ENCODE measurements at regions not wholly inside any gene's neighbourhood (a gene's known extent, or its start where the extent isn't known, plus 50 kb on each side); places are given as distances from the start of the nearest gene placed in this dataset.
"Not testable (repeated sequence)": the region's sequence is repeated elsewhere in the genome, so short reads cannot be mapped to it uniquely, and the experiment has no call there.

GRCh38 chr14:83689265-83689664, 1840.7 kb upstream of the FLRT2 start:
- no peak for DNase-seq

GRCh38 chr14:83697099-83697498, 1832.8 kb upstream of the FLRT2 start:
- DNase-seq, result no peak

GRCh38 chr14:83702619-83703018, 1827.3 kb upstream of the FLRT2 start:
- no peak for DNase-seq

GRCh38 chr14:83706231-83706954, 1823.6 kb upstream of the FLRT2 start:
- no peak for DNase-seq

GRCh38 chr14:83707056-83707455, 1822.9 kb upstream of the FLRT2 start:
- no peak for DNase-seq

- DNase-seq, result no peak
Observed at GRCh38 chr14:83709116-83709515, 1820.8 kb upstream of the FLRT2 start.

GRCh38 chr14:83711046-83711445, 1818.9 kb upstream of the FLRT2 start:
- no peak for DNase-seq

- DNase-seq, result no peak
Observed at GRCh38 chr14:83712418-83713129, 1817.4 kb upstream of the FLRT2 start.

GRCh38 chr14:83713732-83714131, 1816.2 kb upstream of the FLRT2 start:
- DNase-seq, result no peak

GRCh38 chr14:83714151-83714550, 1815.8 kb upstream of the FLRT2 start:
- no peak for DNase-seq

- DNase-seq, result not testable (repeated sequence)
Observed at GRCh38 chr14:83719435-83719834, 1810.5 kb upstream of the FLRT2 start.

- no peak for DNase-seq
Observed at GRCh38 chr14:83733670-83734069, 1796.3 kb upstream of the FLRT2 start.

- DNase-seq, result no peak
Observed at GRCh38 chr14:83734431-83734830, 1795.5 kb upstream of the FLRT2 start.

GRCh38 chr14:83741269-83741668, 1788.7 kb upstream of the FLRT2 start:
- DNase-seq, result no peak

GRCh38 chr14:83744224-83744623, 1785.7 kb upstream of the FLRT2 start:
- DNase-seq, result no peak

GRCh38 chr14:83744891-83745290, 1785.1 kb upstream of the FLRT2 start:
- DNase-seq, result no peak

GRCh38 chr14:83746336-83746735, 1783.6 kb upstream of the FLRT2 start:
- DNase-seq, result no peak

GRCh38 chr14:83757916-83758315, 1772.0 kb upstream of the FLRT2 start:
- DNase-seq, result no peak

GRCh38 chr14:83764656-83765599, 1765.0 kb upstream of the FLRT2 start:
- DNase-seq, result no peak

- DNase-seq, result no peak
Observed at GRCh38 chr14:83777516-83777915, 1752.4 kb upstream of the FLRT2 start.

GRCh38 chr14:83779266-83779665, 1750.7 kb upstream of the FLRT2 start:
- no peak for DNase-seq

- DNase-seq, result no peak
Observed at GRCh38 chr14:83780321-83780720, 1749.6 kb upstream of the FLRT2 start.

- DNase-seq, result no peak
Observed at GRCh38 chr14:83798421-83798820, 1731.5 kb upstream of the FLRT2 start.
